ENCODE measurements at regions not wholly inside any gene's neighbourhood (a gene's known extent, or its start where the extent isn't known, plus 50 kb on each side); places are given as distances from the start of the nearest gene placed in this dataset.

DNA sequence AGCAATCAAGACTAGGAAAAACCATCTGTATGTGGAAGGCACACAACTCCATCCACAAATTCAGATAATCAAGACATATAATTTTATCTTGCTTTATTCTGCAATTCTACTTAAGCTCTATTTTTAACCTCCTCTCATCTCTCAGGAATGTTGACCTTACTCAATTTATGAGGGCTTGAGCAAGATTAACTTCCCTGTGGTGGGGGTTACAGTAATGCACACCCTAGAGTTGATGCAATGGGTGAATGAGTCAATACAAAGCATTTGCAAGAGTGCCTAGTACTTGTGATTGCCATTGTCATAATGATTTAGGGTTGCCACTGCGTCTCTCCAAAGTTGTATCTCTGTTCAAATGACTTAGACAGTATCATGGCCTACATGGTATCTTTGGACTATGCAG is 1598.4 kb upstream of the TMEM132C start:
- TF ChIP-seq EZH2 (IDR thresholded peaks at IDR 0.05; ENCODE audit: insufficient read depth, poor library complexity, severe bottlenecking) (no peak), EZH2phosphoT487 (IDR thresholded peaks at IDR 0.05; ENCODE audit: insufficient read depth, low read depth) (0 out of 2 replicates have a peak, but pooled peaks have one; percentile 25)

Measured in GM23248 (cell line).